ENCODE measurements at regions not wholly inside any gene's neighbourhood (a gene's known extent, or its start where the extent isn't known, plus 50 kb on each side); places are given as distances from the start of the nearest gene placed in this dataset.

GRCh38 chr3:146307456-146307725 is 56.5 kb upstream of the PLSCR4 start:
- no peak for TF ChIP-seq CTCF (IDR thresholded peaks at IDR 0.05; ENCODE audit: borderline replicate concordance, control extremely low read depth, extremely low read depth, insufficient read depth, missing control alignments)
- no peak for DNase-seq (ENCODE audit: low spot score)
- in situ Hi-C loops (cut with MboI; ENCODE audit: low sequenced_read_pairs, unreplicated experiment): no loop called here

GRCh38 chr3:146306656-146307455 is 56.0 kb upstream of the PLSCR4 start:
- no peak for TF ChIP-seq CTCF (IDR thresholded peaks at IDR 0.05; ENCODE audit: borderline replicate concordance, control extremely low read depth, extremely low read depth, insufficient read depth, missing control alignments)
- in situ Hi-C loops (cut with MboI; ENCODE audit: low sequenced_read_pairs, unreplicated experiment): no loop called here
- DNase-seq (ENCODE audit: low spot score): no peak

- in situ Hi-C loops (cut with MboI; ENCODE audit: low sequenced_read_pairs, unreplicated experiment): no loop called here
- TF ChIP-seq CTCF (IDR thresholded peaks at IDR 0.05; ENCODE audit: borderline replicate concordance, control extremely low read depth, extremely low read depth, insufficient read depth, missing control alignments): no peak
- DNase-seq (ENCODE audit: low spot score): no peak
Measured at GRCh38 chr3:146305808-146306423, 55.0 kb upstream of the PLSCR4 start.

GRCh38 chr3:146300768-146301167 is 49.9 kb upstream of the PLSCR4 start:
- in situ Hi-C loops (cut with MboI; ENCODE audit: low sequenced_read_pairs, unreplicated experiment): no loop called here
- TF ChIP-seq CTCF (IDR thresholded peaks at IDR 0.05; ENCODE audit: borderline replicate concordance, control extremely low read depth, extremely low read depth, insufficient read depth, missing control alignments): no peak
- no peak for DNase-seq (ENCODE audit: low spot score)

Measured in GM13976 (cell line).